Right lobe of liver (tissue), 6 donors: ENCODE measurements at regions not wholly inside any gene's neighbourhood (a gene's known extent, or its start where the extent isn't known, plus 50 kb on each side); places are given as distances from the start of the nearest gene placed in this dataset.
A peak's percentile ranks its signal among the peaks of the same experiment; 100 is the strongest.
"Not testable (repeated sequence)": the region's sequence is repeated elsewhere in the genome, so short reads cannot be mapped to it uniquely, and the experiment has no call there.

Experiments used
- ATAC-seq, 4 donors: fragments of 200-7000 bp; cut with Tn5 transposase; one replicate each; pipeline ENCODE4 v1.9.1; 2020; ENCODE audit warnings: mild to moderate bottlenecking in 4 of 4, moderate library complexity in 4 of 4
- DNase-seq, 3 donors: peaks; one replicate each; pipeline ENCODE4 v3.0.0-alpha.2; 2020
- H3K27ac ChIP-seq, 3 donors: fragments of 200-600 bp; one replicate each; pipeline ENCODE4 v1.8.0; 2022
- H3K27me3 ChIP-seq, 2 donors: fragments of 200-600 bp; one replicate each; pipeline ENCODE4 v1.8.0; 2022
- H3K36me3 ChIP-seq, 4 donors: fragments of 200-600 bp; sonication (generic) in 1 of 4; one replicate each; pipeline versions ENCODE4 v1.5.1 to v1.8.0; 2017 to 2022; ENCODE audit warnings: control low read depth in 1 of 4
- H3K4me1 ChIP-seq, 4 donors: fragments of 200-600 bp; sonication (generic) in 1 of 4; one replicate each; pipeline versions ENCODE4 v1.5.1 to v1.8.0; 2017 to 2022; ENCODE audit warnings: control low read depth in 1 of 4
- H3K4me3 ChIP-seq, 3 donors: fragments of 200-600 bp; one replicate each; pipeline ENCODE4 v1.8.0; 2022
- H3K9me3 ChIP-seq, 4 donors: fragments of 200-600 bp; sonication (generic) in 1 of 4; one replicate each; pipeline versions ENCODE4 v1.5.1 to v1.8.0; 2017 to 2022; ENCODE audit warnings: control low read depth in 1 of 4
- CTCF ChIP-seq, 4 donors: fragments of 200-600 bp in 3 of 4; fragments of 450-650 bp in 1 of 4; IDR thresholded peaks; one replicate each; pipeline versions ENCODE4 v1.5.1 to v1.8.0; 2016 to 2022; ENCODE audit warnings: antibody characterized with exemption in 4 of 4, mild to moderate bottlenecking in 2 of 4
- POLR2A ChIP-seq: fragments of 450-650 bp; IDR thresholded peaks from one replicate; pipeline ENCODE4 v1.6.1; 2017; ENCODE audit warnings: antibody characterized with exemption, mild to moderate bottlenecking
- WGBS: methylation state at CpG from one replicate; pipeline ENCODE4 v1.1.6; 2018; ENCODE audit warnings: low coverage, low lambda C conversion rate; ENCODE audit not compliant: insufficient coverage; ENCODE audit errors: missing lambda C conversion rate; 5-methylcytosine and 5-hydroxymethylcytosine counted together
- intact Hi-C, 2 donors: fragments of 100-400 bp; cut with DNase I; formaldehyde crosslinking; loops; one replicate each; pipeline versions ENCODE4 v1.11.2 to v1.14.1; 2022
- donor health status: DM: no; HTN: yes; CAD: no.
- donor health status: DM: no; HTN: no; CAD: no.
- donor health status: DM: no; HTN: no; CAD: no.
- donor health status: DM: no; HTN: yes; CAD: no.
- donor health status: DM: no; HTN: yes; CAD: no.

- Histone ChIP-seq H3K4me3 (no peak overlapping the region), H3K27me3 (no peaks in the 10 kb centered on the region), H3K27ac (no peak overlapping the region), H3K4me1 (no peaks in the 10 kb centered on the region), H3K36me3 (no peaks in the 10 kb centered on the region), H3K9me3 (no peaks in the 10 kb centered on the region)
- TF ChIP-seq CTCF (IDR thresholded peaks at IDR 0.05) (no peak), POLR2A (no peak)
- ATAC-seq = peak in 1 of 4 donors; percentile 79
- intact Hi-C loops = no loop called here
- 31% methylated on average over 2 of the region's 2 CpGs for WGBS
- DNase-seq = no peak
These were observed 59.0 kb upstream of the SLIT2 start for GRCh38 chr4:20192736-20193135.

GRCh38 chr4:20185103-20185502 lies 66.6 kb upstream of the SLIT2 start:
- intact Hi-C loops = no loop called here
- Histone ChIP-seq H3K36me3 (no peaks in the 10 kb centered on the region), H3K27ac (no peak overlapping the region), H3K4me1 (no peaks in the 10 kb centered on the region), H3K4me3 (no peak overlapping the region), H3K27me3 (no peaks in the 10 kb centered on the region), H3K9me3 (no peaks in the 10 kb centered on the region)
- WGBS = 46% methylated on average over 2 of the region's 2 CpGs
- TF ChIP-seq POLR2A (no peak), CTCF (IDR thresholded peaks at IDR 0.05) (no peak)
- DNase-seq = no peak
- no peak for ATAC-seq

GRCh38 chr4:20183131-20183530 lies 68.6 kb upstream of the SLIT2 start:
- DNase-seq, intact Hi-C loops, H3K4me3 ChIP-seq, H3K27me3 ChIP-seq, ATAC-seq, H3K4me1 ChIP-seq, H3K9me3 ChIP-seq, H3K36me3 ChIP-seq, H3K27ac ChIP-seq: not testable (repeated sequence)
- 68% methylated on average over 5 of the region's 5 CpGs for WGBS

- ATAC-seq (no peak), DNase-seq (no peak)
- H3K27me3 ChIP-seq = no peaks in the 10 kb centered on the region
- no peaks in the 10 kb centered on the region for H3K36me3 ChIP-seq
- H3K4me3 ChIP-seq = no peak overlapping the region
- WGBS = 36% methylated on average over 3 of the region's 3 CpGs
- no peak overlapping the region for H3K27ac ChIP-seq
- TF ChIP-seq POLR2A (no peak), CTCF (IDR thresholded peaks at IDR 0.05) (no peak)
- intact Hi-C loops = no loop called here
- no peaks in the 10 kb centered on the region for H3K9me3 ChIP-seq
- no peaks in the 10 kb centered on the region for H3K4me1 ChIP-seq
These were observed 69.8 kb upstream of the SLIT2 start for GRCh38 chr4:20181926-20182325.

GRCh38 chr4:20180509-20180908 lies 71.2 kb upstream of the SLIT2 start:
- no peaks in the 10 kb centered on the region for H3K9me3 ChIP-seq
- intact Hi-C loops = no loop called here
- TF ChIP-seq POLR2A (no peak), CTCF (IDR thresholded peaks at IDR 0.05) (no peak)
- H3K4me3 ChIP-seq = no peak overlapping the region
- ATAC-seq (no peak), DNase-seq (no peak)
- no peak overlapping the region for H3K27ac ChIP-seq
- H3K36me3 ChIP-seq = no peaks in the 10 kb centered on the region
- H3K4me1 ChIP-seq = no peaks in the 10 kb centered on the region
- no peaks in the 10 kb centered on the region for H3K27me3 ChIP-seq
